CD4-positive, alpha-beta T cell treated with Interleukin-4 for 4 hours (primary cell): ENCODE measurements at regions not wholly inside any gene's neighbourhood (a gene's known extent, or its start where the extent isn't known, plus 50 kb on each side); places are given as distances from the start of the nearest gene placed in this dataset.
"Not testable (repeated sequence)": the region's sequence is repeated elsewhere in the genome, so short reads cannot be mapped to it uniquely, and the experiment has no call there.

Experiments
- DNase-seq: peaks from one replicate; pipeline ENCODE4 v3.0.0-alpha.2; 2020

DNA sequence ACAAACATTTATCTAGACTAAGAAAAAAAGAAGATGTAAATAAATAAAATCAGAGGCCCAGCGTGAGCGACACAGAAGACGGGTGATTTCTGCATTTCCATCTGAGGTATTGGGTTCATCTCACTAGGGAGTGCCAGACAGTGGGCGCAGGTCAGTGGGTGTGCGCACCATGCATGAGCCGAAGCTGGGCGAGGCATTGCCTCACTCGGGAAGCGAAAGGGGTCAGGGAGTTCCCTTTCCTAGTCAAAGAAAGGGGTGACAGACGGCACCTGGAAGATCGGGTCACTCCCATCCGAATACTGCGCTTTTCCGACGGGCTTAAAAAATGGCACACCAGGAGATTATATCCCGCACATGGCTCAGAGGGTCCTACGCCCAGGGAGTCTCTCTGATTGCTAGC lies 79.5 kb upstream of the ABCD2 start:
- not testable (repeated sequence) for DNase-seq

DNA sequence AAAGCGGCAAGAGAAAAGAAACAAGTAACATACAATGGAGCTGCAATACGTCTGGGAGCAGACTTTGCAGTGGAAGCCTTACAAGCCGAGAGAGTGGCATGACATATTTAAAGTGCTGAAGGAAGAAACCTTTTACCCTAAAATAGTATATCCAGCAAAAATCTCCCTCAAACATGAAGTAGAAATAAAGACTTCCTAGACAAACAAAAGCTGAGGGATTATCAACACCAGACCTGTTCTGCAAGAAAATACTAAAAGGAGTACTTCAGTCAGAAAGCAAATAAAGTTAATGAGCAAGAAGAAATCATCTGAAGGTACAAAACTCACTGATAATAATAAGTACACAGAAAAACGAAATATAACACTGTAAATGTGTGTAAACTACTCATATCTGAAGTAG lies 77.5 kb upstream of the ABCD2 start:
- no peak for DNase-seq

DNA sequence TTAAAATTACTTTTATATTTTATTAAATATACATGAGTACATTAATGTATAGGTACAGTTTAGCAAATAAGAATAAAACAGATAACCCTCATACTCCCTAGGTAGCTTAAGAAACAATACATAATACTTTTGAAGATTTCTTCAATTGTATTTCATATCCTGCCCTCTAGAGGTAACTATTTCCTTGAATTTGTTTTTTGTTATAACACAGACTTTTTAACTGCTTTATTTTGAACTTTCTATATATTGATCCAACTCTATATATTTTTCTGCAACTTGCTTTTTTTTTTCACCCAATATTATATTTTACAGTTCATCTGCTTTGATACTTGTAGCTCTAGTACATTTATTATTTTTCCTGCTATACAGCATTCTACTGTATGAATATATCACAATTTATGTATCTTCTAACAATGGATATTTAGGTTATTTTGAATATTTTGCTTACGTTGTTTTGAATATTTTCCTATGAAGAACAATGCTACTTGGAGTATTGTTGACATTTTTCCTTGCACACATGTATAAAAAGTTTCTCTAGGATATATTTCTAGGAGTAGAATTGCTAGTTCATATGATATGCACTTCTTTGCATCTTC lies 72.8 kb upstream of the ABCD2 start:
- peak; percentile 56 for DNase-seq

DNA sequence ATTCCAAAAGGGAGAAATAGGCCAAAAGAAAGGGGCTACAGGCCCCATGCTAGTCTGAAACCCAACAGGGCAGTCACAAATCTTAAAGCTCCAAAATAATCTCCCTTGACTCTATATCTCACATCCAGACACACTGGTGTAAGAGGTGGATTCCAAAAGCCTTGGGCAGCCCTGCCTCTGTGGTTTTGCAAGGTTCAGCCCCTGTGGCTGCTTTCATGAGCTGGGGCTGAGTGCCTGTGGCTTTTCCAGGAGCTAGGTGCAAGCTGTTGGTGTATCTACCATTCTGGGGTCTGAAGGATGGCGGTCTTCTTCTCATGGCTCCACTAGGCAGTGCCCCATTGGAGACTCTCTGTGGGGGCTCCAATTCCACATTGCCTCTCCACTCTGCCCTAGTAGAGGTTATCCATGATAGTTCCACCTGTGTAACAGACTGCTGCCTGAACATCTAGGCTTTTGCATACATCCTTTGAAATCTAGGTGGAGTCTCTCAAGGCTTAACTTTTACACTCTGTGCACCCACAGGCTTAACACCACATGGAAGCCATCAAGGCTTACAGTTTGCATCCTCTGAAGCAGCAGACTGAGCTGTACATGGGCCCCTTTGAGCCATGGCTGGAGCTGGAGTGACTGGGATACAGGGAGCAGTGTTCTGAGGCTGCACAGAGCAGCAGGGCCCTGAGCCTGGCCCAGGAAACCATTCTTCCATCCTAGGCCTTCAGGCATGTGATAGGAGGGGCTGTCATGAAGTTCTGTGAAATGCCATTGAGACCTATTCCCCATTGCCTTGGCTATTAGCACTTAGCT lies 66.5 kb upstream of the ABCD2 start:
- peak; percentile 10 for DNase-seq

DNA sequence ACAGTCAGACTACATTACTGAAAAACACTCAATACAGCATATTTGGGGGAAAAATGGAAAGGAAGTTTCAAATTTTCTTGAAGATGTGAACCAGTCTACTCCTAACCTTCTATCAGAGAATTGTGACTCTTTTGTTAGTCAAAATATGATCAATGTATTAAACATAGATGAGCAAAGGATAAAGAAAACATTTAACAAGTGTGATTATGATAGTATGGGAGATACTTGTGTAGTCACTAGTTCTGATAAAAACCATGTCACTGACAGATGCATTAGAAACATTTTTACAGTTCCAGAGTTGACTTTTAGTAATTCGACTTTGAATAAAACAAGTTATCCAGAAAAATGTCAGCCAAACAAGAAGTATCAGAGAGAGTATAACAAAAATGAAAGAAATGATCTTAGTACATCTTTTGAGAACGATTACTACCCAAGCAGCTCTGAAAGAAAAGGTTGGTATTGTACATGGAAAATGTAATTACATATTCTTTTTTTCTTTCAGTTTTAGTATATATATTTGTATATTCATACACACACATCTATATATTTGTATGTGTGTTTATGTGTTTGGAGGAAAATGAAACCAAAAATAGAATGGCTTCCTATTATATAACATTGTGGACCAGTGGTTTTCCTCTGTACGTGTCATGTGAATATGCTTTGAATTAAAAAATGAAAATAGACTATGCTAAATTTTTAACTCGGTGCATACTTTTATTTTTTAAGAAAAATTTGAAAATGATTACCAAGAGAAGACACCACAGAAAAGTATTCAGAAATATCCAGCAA lies 63.3 kb upstream of the ABCD2 start:
- DNase-seq: peak; percentile 64

DNA sequence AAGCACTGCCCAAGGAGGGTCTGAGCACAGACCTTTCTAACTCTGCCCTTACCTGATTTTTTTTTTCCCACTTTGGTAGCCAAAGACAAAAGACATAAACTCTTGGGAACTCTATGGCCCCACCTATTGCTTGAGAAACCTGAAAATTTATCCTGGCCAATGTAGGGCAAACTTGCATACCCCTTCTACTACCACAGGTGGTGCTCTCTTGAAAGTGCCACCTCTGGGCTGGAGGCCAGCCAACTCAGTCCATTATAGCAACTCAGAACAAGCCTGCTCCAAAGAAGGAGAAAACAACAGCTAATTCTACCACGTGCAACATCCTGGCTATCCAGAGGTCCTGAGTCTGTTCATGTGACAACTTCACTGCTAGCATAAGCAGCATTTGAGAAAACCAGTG lies 55.7 kb upstream of the ABCD2 start:
- no peak for DNase-seq

DNA sequence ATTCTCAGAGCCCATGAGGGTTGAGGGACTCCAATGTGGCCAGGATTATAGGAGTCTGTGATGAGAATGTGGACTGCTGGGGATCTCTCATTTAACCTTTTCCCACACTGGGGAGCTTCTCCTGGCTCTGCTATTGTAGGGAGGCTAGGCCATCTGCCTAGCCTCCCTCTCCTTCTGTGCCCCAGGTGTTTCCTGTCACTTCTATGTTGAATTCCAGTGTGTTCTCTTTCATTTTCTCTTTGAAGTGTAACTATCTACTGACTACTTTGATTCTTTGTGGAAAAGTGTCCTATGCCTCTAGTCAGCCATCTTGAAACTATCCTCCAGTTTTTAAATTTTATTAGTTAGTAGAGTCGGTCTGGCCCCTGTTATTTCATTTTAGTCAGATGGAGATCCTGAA lies 53.4 kb upstream of the ABCD2 start:
- DNase-seq: no peak

DNA sequence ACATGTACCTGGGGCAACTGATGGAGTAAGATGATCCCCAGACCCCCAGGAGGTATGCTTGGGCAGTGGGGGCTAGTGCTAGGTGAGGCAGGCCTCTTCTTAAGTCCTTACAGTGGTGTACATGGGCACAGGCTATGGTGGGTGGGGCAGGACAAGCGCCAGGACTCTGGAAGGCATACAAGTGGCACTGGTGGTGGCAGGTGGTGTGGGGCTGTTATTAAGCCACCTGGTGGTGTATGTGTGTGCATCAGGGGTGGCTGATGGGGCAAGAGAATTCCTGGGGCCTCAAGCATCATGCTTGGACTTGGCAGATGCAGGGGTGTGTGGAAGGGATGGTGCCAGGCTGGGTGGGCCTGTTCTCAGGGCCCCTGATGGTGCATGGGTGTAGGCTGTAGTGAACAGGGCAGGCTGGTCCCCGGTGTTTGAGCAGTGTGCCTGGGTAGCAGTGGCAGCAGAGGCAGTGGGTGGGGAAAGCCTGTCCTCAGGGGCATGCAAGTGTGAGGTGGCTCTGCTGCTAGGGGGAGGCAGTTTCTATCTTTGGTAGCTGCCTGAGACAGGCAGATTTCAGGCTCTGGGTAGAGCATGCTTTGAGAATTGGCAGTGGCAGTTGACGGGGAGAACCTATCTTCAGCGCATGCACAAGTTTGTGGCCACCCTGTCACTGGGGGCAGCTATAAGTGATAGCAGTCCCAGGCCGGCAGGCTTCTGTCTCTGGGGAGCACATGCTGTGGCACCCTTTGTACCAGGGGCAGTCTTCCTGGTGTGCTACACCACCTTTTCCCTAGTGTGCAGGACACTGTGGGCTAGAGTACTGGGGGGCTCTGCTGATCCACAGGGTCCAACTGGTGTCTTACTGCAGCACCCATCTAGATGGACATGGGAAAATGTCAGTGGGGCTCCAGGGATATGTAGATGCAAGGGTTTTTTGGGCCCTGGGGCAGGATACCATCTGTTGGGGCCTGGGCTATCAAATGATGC lies 52.6 kb upstream of the ABCD2 start:
- DNase-seq: no peak

DNA sequence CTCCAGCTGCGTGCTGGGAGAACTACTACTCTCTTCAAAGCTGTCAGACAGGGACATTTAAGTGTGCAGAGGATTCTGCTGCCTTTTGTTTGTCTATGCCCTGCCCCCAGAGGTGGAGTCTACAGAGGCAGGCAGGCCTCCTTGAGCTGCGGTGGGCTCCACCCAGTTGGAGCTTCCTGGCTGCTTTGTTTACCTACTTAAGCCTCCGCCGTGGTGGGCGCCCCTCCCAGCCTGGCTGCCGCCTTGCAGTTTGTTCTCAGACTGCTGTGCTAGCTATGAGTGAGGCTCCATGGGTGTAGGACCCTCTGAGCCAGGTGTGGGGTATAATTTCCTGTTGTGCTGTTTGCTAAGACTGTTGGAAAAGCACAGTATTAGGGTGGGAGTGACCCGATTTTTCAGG lies 49.9 kb upstream of the ABCD2 start:
- DNase-seq: peak; percentile 58
